22Rv1 (cell line): ENCODE measurements at regions not wholly inside any gene's neighbourhood (a gene's known extent, or its start where the extent isn't known, plus 50 kb on each side); places are given as distances from the start of the nearest gene placed in this dataset.

Experiments
- CTCF ChIP-seq: fragments of 450-650 bp; IDR thresholded peaks from 2 replicates; pipeline ENCODE4 v1.5.1; 2017; ENCODE audit warnings: mild to moderate bottlenecking
- ZFX ChIP-seq: fragments of 450-650 bp; IDR thresholded peaks from 2 replicates; pipeline ENCODE4 v1.6.1; 2017; ENCODE audit warnings: antibody characterized with exemption, borderline replicate concordance

- TF ChIP-seq ZFX (no peak), CTCF (no peak)
Measured at GRCh38 chr13:88483202-88483601, 812.0 kb downstream of the SLITRK5 start.
